ENCODE measurements at regions not wholly inside any gene's neighbourhood (a gene's known extent, or its start where the extent isn't known, plus 50 kb on each side); places are given as distances from the start of the nearest gene placed in this dataset.

DNA sequence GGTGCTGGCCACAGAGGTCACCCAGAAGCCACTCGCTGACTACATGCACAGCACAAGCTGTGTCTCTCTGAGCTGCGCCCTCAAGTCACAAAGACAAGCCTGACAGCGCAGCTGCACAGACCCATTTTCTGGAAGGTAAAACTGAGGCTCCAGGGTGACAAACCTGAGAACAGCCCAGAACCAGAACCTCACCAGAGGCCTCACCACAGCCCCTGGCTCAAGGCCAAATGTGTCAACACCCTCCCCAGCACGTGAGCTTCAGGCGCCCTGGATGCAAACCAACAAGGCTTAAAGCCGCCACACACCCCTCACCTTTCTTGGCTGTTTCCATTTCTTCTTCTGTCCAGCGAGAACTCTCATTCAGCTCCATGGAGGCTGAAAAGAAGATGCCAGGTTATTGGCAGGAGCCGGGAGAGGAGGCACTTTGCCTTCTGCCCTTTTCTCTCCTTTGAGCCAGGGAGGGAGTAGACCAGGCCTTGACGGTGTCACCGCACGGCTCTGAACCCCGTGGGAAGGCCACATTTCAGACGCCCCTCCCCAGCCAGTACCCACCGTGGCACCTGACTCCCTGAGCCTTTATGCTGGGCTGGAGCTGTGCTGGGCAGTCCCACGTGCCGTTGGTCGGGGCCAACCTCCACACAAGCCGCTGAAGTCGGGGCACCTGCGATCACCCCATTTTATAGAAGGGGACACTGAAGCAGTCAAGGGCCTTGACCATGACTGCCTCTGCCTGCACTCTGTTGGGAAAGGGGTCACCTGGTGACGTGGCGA is 103.1 kb downstream of the RFLNA start:
- H4K20me1 ChIP-seq (ENCODE audit: insufficient read depth, low read length, poor library complexity, severe bottlenecking), result peaks cover 10% of the 10 kb centered on the region
- H3K9me2 ChIP-seq (replicated peaks; ENCODE audit: low read depth, low read length), result no peaks in the 10 kb centered on the region
- H3K27me3 ChIP-seq (ENCODE audit: insufficient read depth, low read length, poor library complexity, severe bottlenecking), result no peaks in the 10 kb centered on the region
- H3F3A ChIP-seq (ENCODE audit: low read depth), result no peaks in the 10 kb centered on the region
- H3K4me2 ChIP-seq (ENCODE audit: low read depth, low read length, poor library complexity, severe bottlenecking), result no peak overlapping the region
- no peak overlapping the region for H2AFZ ChIP-seq (ENCODE audit: low read length)
- H3K4me1 ChIP-seq (ENCODE audit: insufficient read depth, low read length, poor library complexity, severe bottlenecking), result no peaks in the 10 kb centered on the region
- H3K9me3 ChIP-seq (ENCODE audit: insufficient read depth, low read depth, low read length), result no peaks in the 10 kb centered on the region
- no peaks in the 10 kb centered on the region for H3K79me2 ChIP-seq (ENCODE audit: insufficient read depth, low read length)
- peaks cover 90% of the 10 kb centered on the region for H3K36me3 ChIP-seq (ENCODE audit: insufficient read depth, low read length)
- H3K9ac ChIP-seq (ENCODE audit: low read depth, low read length, poor library complexity, severe bottlenecking), result no peak overlapping the region
- no peak overlapping the region for H3K4me3 ChIP-seq (ENCODE audit: low read length, poor library complexity, severe bottlenecking)
- TF ChIP-seq, protein P1, sequence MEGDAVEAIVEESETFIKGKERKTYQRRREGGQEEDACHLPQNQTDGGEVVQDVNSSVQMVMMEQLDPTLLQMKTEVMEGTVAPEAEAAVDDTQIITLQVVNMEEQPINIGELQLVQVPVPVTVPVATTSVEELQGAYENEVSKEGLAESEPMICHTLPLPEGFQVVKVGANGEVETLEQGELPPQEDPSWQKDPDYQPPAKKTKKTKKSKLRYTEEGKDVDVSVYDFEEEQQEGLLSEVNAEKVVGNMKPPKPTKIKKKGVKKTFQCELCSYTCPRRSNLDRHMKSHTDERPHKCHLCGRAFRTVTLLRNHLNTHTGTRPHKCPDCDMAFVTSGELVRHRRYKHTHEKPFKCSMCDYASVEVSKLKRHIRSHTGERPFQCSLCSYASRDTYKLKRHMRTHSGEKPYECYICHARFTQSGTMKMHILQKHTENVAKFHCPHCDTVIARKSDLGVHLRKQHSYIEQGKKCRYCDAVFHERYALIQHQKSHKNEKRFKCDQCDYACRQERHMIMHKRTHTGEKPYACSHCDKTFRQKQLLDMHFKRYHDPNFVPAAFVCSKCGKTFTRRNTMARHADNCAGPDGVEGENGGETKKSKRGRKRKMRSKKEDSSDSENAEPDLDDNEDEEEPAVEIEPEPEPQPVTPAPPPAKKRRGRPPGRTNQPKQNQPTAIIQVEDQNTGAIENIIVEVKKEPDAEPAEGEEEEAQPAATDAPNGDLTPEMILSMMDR (conservative IDR thresholded peaks at IDR 0.05; ENCODE audit: low read length), result no peak
- no peak for TF ChIP-seq EZH2phosphoT487 (IDR thresholded peaks at IDR 0.05; ENCODE audit: borderline replicate concordance)

DNA sequence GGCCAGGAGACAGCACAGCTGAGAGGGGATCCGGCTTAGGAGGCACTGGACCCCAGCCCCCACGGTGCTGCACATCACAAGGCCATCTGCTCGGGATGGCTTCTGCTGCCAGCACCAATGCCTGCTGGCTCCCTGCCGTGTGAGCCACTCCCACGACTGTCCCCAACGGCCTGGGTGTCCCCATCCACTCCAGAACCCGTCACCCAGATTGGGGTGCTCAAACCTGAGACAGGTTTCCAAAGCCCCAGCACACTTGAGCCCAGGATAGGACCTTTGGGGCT is 102.4 kb downstream of the RFLNA start:
- peaks cover 85% of the 10 kb centered on the region for H3K36me3 ChIP-seq (ENCODE audit: insufficient read depth, low read length)
- no peaks in the 10 kb centered on the region for H3K79me2 ChIP-seq (ENCODE audit: insufficient read depth, low read length)
- no peak overlapping the region for H3K4me3 ChIP-seq (ENCODE audit: low read length, poor library complexity, severe bottlenecking)
- H3F3A ChIP-seq (ENCODE audit: low read depth), result no peaks in the 10 kb centered on the region
- H2AFZ ChIP-seq (ENCODE audit: low read length), result no peak overlapping the region
- H3K4me2 ChIP-seq (ENCODE audit: low read depth, low read length, poor library complexity, severe bottlenecking), result no peak overlapping the region
- no peaks in the 10 kb centered on the region for H3K9me2 ChIP-seq (replicated peaks; ENCODE audit: low read depth, low read length)
- H4K20me1 ChIP-seq (ENCODE audit: insufficient read depth, low read length, poor library complexity, severe bottlenecking), result peaks cover 10% of the 10 kb centered on the region
- no peaks in the 10 kb centered on the region for H3K4me1 ChIP-seq (ENCODE audit: insufficient read depth, low read length, poor library complexity, severe bottlenecking)
- no peak for TF ChIP-seq EZH2phosphoT487 (IDR thresholded peaks at IDR 0.05; ENCODE audit: borderline replicate concordance)
- TF ChIP-seq, protein P1 (conservative IDR thresholded peaks at IDR 0.05; ENCODE audit: low read length), result no peak
- no peak overlapping the region for H3K9ac ChIP-seq (ENCODE audit: low read depth, low read length, poor library complexity, severe bottlenecking)
- H3K9me3 ChIP-seq (ENCODE audit: insufficient read depth, low read depth, low read length), result no peaks in the 10 kb centered on the region
- H3K27me3 ChIP-seq (ENCODE audit: insufficient read depth, low read length, poor library complexity, severe bottlenecking), result no peaks in the 10 kb centered on the region

DNA sequence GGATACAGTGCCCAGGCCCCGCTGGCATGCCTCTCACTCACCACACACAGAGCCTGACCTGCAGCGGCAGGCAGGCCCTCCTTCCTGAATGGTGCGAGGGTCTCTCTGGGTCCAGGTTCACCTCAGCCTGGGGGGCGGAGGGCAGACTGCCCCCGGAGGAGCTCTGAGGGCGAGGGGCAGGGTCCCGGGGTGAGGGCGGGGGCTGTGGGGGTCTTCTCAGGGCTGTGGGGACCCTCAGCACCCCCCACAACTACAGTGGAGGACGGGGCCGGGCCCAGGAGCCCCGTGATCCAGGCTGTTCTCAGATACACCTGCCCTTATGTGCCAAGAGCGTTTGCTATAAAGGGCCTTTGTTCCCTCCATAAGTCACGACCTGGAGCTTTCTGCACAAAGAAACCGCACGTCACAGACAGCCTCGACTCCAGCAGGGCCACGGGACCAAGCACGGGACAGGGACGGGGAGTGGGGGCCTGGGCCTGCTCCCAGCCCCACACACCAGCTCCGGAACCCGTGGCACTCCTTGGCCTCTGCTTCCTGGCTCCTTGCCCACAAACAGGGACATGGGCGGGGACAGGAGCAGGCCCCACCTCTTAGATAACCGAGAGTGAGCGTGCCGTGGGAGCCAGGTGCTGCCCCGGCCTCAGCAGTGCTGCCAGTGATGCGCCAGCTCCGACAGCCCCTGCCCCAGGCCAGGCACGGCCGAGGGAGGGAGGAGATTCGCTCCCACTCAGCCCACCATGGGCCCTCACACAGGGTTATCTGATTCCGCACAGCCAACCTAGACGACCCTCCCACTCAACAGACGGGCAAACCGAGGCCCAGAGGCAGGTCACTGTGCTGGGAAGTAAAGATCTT is 101.9 kb downstream of the RFLNA start:
- H3K36me3 ChIP-seq (ENCODE audit: insufficient read depth, low read length), result peaks cover 85% of the 10 kb centered on the region
- no peak overlapping the region for H3K4me2 ChIP-seq (ENCODE audit: low read depth, low read length, poor library complexity, severe bottlenecking)
- H3K79me2 ChIP-seq (ENCODE audit: insufficient read depth, low read length), result no peaks in the 10 kb centered on the region
- no peaks in the 10 kb centered on the region for H3K9me3 ChIP-seq (ENCODE audit: insufficient read depth, low read depth, low read length)
- no peaks in the 10 kb centered on the region for H3K9me2 ChIP-seq (replicated peaks; ENCODE audit: low read depth, low read length)
- peaks cover 10% of the 10 kb centered on the region for H4K20me1 ChIP-seq (ENCODE audit: insufficient read depth, low read length, poor library complexity, severe bottlenecking)
- H3F3A ChIP-seq (ENCODE audit: low read depth), result no peaks in the 10 kb centered on the region
- TF ChIP-seq, protein P1 (conservative IDR thresholded peaks at IDR 0.05; ENCODE audit: low read length), result no peak
- H3K4me3 ChIP-seq (ENCODE audit: low read length, poor library complexity, severe bottlenecking), result no peak overlapping the region
- H3K9ac ChIP-seq (ENCODE audit: low read depth, low read length, poor library complexity, severe bottlenecking), result no peak overlapping the region
- H3K27me3 ChIP-seq (ENCODE audit: insufficient read depth, low read length, poor library complexity, severe bottlenecking), result no peaks in the 10 kb centered on the region
- no peaks in the 10 kb centered on the region for H3K4me1 ChIP-seq (ENCODE audit: insufficient read depth, low read length, poor library complexity, severe bottlenecking)
- H2AFZ ChIP-seq (ENCODE audit: low read length), result no peak overlapping the region

Measured in Loucy (cell line).